ENCODE measurements at regions not wholly inside any gene's neighbourhood (a gene's known extent, or its start where the extent isn't known, plus 50 kb on each side); places are given as distances from the start of the nearest gene placed in this dataset.
A peak's percentile ranks its signal among the peaks of the same experiment; 100 is the strongest.

- FAIRE-seq, result no peak
- Histone ChIP-seq H3K4me1 (peaks cover 32% of the 10 kb centered on the region), H3K9me3 (no peaks in the 10 kb centered on the region; the same call in 2 of the 3 replicates), H3K27ac (peak overlapping the region in 1 of 2 experiments; percentile 30; a peak in 3 of 6 replicates), H3K4me2 (no peak overlapping the region), H3K4me3 (no peak overlapping the region)
- ATAC-seq, result no peak
- TF ChIP-seq ZFP36 (IDR thresholded peaks at IDR 0.05; ENCODE audit: borderline replicate concordance, partially characterized antibody) (no peak), FOXS1 (CRISPR knock-in tag; IDR thresholded peaks at IDR 0.05) (no peak), CHD4 (IDR thresholded peaks at IDR 0.05; ENCODE audit: borderline replicate concordance) (no peak), JUNB (IDR thresholded peaks at IDR 0.05) (no peak), ATOH8 (CRISPR knock-in tag; IDR thresholded peaks at IDR 0.05; ENCODE audit: low read depth) (no peak), JUN (IDR thresholded peaks at IDR 0.05) (no peak), HES2 (IDR thresholded peaks at IDR 0.05) (no peak), KDM1A (IDR thresholded peaks at IDR 0.05; ENCODE audit: low read depth) (no peak), EP300 (IDR thresholded peaks at IDR 0.05) (no peak), ZC3H11A (IDR thresholded peaks at IDR 0.05) (no peak), SMC3 (IDR thresholded peaks at IDR 0.05) (no peak), CEBPB (IDR thresholded peaks at IDR 0.05) (no peak), KDM5A (IDR thresholded peaks at IDR 0.05) (no peak), BCL3 (IDR thresholded peaks at IDR 0.05) (no peak)
- DNase-seq (ENCODE audit: low read depth in 1 of 2, low spot score in 1 of 2), result no peak
- POLR2A ChIA-PET, result no interaction called here
- WGBS (ENCODE audit: missing lambda C conversion rate), result 73% methylated on average over 1 of the region's 1 CpG
- CTCF ChIA-PET, result interaction anchor here (0.9 kb wide), 1 partner anchor 64 kb away, joined by 3 read pairs; no protein-coding TSS in a partner anchor
Observed at GRCh38 chr1:55441489-55441888, 226.3 kb upstream of the USP24 start.

GRCh38 chr1:55437692-55438091 lies 222.5 kb upstream of the USP24 start:
- POLR2A ChIA-PET, result no interaction called here
- no peak overlapping the region for H3K4me2 ChIP-seq
- CTCF ChIA-PET, result no interaction called here
- H3K4me1 ChIP-seq, result peaks cover 3% of the 10 kb centered on the region; the same call in 1 of the 3 replicates
- ATAC-seq (no peak), FAIRE-seq (no peak), DNase-seq (ENCODE audit: low read depth in 1 of 2, low spot score in 1 of 2) (no peak)
- H3K27ac ChIP-seq, result no peak overlapping the region
- H3K9me3 ChIP-seq, result peaks cover 4% of the 10 kb centered on the region; the same call in 2 of the 3 replicates
- WGBS (ENCODE audit: missing lambda C conversion rate), result 64% methylated on average over 2 of the region's 2 CpGs
- H3K4me3 ChIP-seq, result no peak overlapping the region
- TF ChIP-seq ATOH8 (CRISPR knock-in tag; IDR thresholded peaks at IDR 0.05; ENCODE audit: low read depth) (no peak), CEBPB (IDR thresholded peaks at IDR 0.05) (no peak), SMC3 (IDR thresholded peaks at IDR 0.05) (no peak), HOXA7 (CRISPR knock-in tag; IDR thresholded peaks at IDR 0.05) (no peak), NPAS2 (CRISPR knock-in tag; IDR thresholded peaks at IDR 0.05; ENCODE audit: borderline replicate concordance) (no peak), EHF (CRISPR knock-in tag; IDR thresholded peaks at IDR 0.05) (no peak), USF2 (IDR thresholded peaks at IDR 0.05) (no peak), HES2 (IDR thresholded peaks at IDR 0.05) (no peak), CBX2 (IDR thresholded peaks at IDR 0.05; ENCODE audit: borderline replicate concordance, low read depth) (no peak), SREBF2 (IDR thresholded peaks at IDR 0.05) (no peak), FOSB (CRISPR knock-in tag; IDR thresholded peaks at IDR 0.05) (no peak)
